KMS-11 (cell line): ENCODE measurements at regions not wholly inside any gene's neighbourhood (a gene's known extent, or its start where the extent isn't known, plus 50 kb on each side); places are given as distances from the start of the nearest gene placed in this dataset.

ENCODE experiments used
- H2AFZ ChIP-seq: fragments of 200-600 bp; sonication (generic); 2 replicates; pipeline ENCODE4 v1.6.1; 2016; ENCODE audit warnings: antibody characterized with exemption, mixed run types, low read depth
- H3K27ac ChIP-seq: fragments of 200-600 bp; sonication (generic); 2 replicates; pipeline ENCODE4 v1.6.1; 2016; ENCODE audit warnings: mild to moderate bottlenecking, mixed run types
- H3K27me3 ChIP-seq: fragments of 200-600 bp; sonication (generic); 2 replicates; pipeline ENCODE4 v1.6.1; 2017; ENCODE audit warnings: mild to moderate bottlenecking, low read depth, mixed run types, moderate library complexity; ENCODE audit not compliant: insufficient read depth
- H3K36me3 ChIP-seq: fragments of 200-600 bp; sonication (generic); 2 replicates; pipeline ENCODE4 v1.6.1; 2017; ENCODE audit warnings: mild to moderate bottlenecking, mixed run types; ENCODE audit not compliant: insufficient read depth
- H3K4me1 ChIP-seq: fragments of 200-600 bp; sonication (generic); 2 replicates; pipeline ENCODE4 v1.6.1; 2016; ENCODE audit warnings: mild to moderate bottlenecking, low read depth, mixed run types; ENCODE audit not compliant: poor library complexity, severe bottlenecking
- H3K4me2 ChIP-seq: fragments of 200-600 bp; sonication (generic); 2 replicates; pipeline ENCODE4 v1.7.0; 2016; ENCODE audit warnings: mild to moderate bottlenecking, mixed run types
- H3K4me3 ChIP-seq: fragments of 200-600 bp; sonication (generic); IDR thresholded peaks from 2 replicates; pipeline ENCODE4 v1.6.1; 2017; ENCODE audit warnings: low read depth, low read length, mixed read lengths; ENCODE audit not compliant: insufficient read depth
- H3K79me2 ChIP-seq: fragments of 200-600 bp; sonication (generic); 2 replicates; pipeline ENCODE4 v1.6.1; 2016; ENCODE audit warnings: low read depth, mixed run types; ENCODE audit not compliant: insufficient read depth
- H3K9ac ChIP-seq: fragments of 200-600 bp; sonication (generic); 2 replicates; pipeline ENCODE4 v1.6.1; 2016; ENCODE audit warnings: mild to moderate bottlenecking, mixed run types
- H4K20me1 ChIP-seq: fragments of 200-600 bp; sonication (generic); 2 replicates; pipeline ENCODE4 v1.6.1; 2016; ENCODE audit warnings: mild to moderate bottlenecking, mixed run types; ENCODE audit not compliant: insufficient read depth
- TF ChIP-seq, protein P1 (sequence below): fragments of 200-600 bp; sonication (generic); conservative IDR thresholded peaks from 2 replicates; pipeline ENCODE4 v1.6.1; 2017; ENCODE audit warnings: low read depth, mild to moderate bottlenecking, antibody characterized with exemption, low read length, moderate library complexity, mixed read lengths

GRCh38 chr13:91172160-91172559 is 175.3 kb upstream of the MIR17HG start:
- Histone ChIP-seq H3K27me3 (no peaks in the 10 kb centered on the region), H3K9ac (no peak overlapping the region), H2AFZ (no peak overlapping the region), H3K79me2 (no peaks in the 10 kb centered on the region), H3K27ac (no peak overlapping the region), H3K36me3 (no peaks in the 10 kb centered on the region), H4K20me1 (no peaks in the 10 kb centered on the region), H3K4me2 (no peak overlapping the region), H3K4me3 (no peak overlapping the region), H3K4me1 (no peaks in the 10 kb centered on the region)
- TF ChIP-seq, protein P1, sequence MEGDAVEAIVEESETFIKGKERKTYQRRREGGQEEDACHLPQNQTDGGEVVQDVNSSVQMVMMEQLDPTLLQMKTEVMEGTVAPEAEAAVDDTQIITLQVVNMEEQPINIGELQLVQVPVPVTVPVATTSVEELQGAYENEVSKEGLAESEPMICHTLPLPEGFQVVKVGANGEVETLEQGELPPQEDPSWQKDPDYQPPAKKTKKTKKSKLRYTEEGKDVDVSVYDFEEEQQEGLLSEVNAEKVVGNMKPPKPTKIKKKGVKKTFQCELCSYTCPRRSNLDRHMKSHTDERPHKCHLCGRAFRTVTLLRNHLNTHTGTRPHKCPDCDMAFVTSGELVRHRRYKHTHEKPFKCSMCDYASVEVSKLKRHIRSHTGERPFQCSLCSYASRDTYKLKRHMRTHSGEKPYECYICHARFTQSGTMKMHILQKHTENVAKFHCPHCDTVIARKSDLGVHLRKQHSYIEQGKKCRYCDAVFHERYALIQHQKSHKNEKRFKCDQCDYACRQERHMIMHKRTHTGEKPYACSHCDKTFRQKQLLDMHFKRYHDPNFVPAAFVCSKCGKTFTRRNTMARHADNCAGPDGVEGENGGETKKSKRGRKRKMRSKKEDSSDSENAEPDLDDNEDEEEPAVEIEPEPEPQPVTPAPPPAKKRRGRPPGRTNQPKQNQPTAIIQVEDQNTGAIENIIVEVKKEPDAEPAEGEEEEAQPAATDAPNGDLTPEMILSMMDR, result no peak

- no peak overlapping the region for H3K9ac ChIP-seq
- TF ChIP-seq, protein P1, result no peak
- no peak overlapping the region for H2AFZ ChIP-seq
- no peak overlapping the region for H3K4me2 ChIP-seq
- H3K79me2 ChIP-seq, result no peaks in the 10 kb centered on the region
- H3K27ac ChIP-seq, result no peak overlapping the region
- H3K4me3 ChIP-seq, result no peak overlapping the region
- H3K36me3 ChIP-seq, result no peaks in the 10 kb centered on the region
- no peaks in the 10 kb centered on the region for H3K4me1 ChIP-seq
- H3K27me3 ChIP-seq, result no peaks in the 10 kb centered on the region
- H4K20me1 ChIP-seq, result no peaks in the 10 kb centered on the region
Measured at GRCh38 chr13:91174886-91175501, 172.5 kb upstream of the MIR17HG start.

GRCh38 chr13:91178099-91178498 is 169.4 kb upstream of the MIR17HG start:
- Histone ChIP-seq H3K79me2 (no peaks in the 10 kb centered on the region), H3K36me3 (no peaks in the 10 kb centered on the region), H3K4me3 (no peak overlapping the region), H2AFZ (no peak overlapping the region), H3K4me2 (no peak overlapping the region), H3K27ac (no peak overlapping the region), H4K20me1 (no peaks in the 10 kb centered on the region), H3K9ac (no peak overlapping the region), H3K27me3 (no peaks in the 10 kb centered on the region), H3K4me1 (no peaks in the 10 kb centered on the region)
- TF ChIP-seq, protein P1, result no peak

- Histone ChIP-seq H3K79me2 (no peaks in the 10 kb centered on the region), H3K9ac (no peak overlapping the region)
- TF ChIP-seq, protein P1, result no peak
Measured at GRCh38 chr13:91181892-91182291, 165.6 kb upstream of the MIR17HG start.

More at GRCh38 chr13:91181892-91182291, 165.6 kb upstream of the MIR17HG start:
- H2AFZ ChIP-seq, result no peak overlapping the region
- H3K36me3 ChIP-seq, result no peaks in the 10 kb centered on the region
- no peak overlapping the region for H3K4me2 ChIP-seq
- H3K4me1 ChIP-seq, result no peaks in the 10 kb centered on the region
- no peak overlapping the region for H3K4me3 ChIP-seq
- H3K27ac ChIP-seq, result no peak overlapping the region
- no peaks in the 10 kb centered on the region for H4K20me1 ChIP-seq
- no peaks in the 10 kb centered on the region for H3K27me3 ChIP-seq
